ENCODE measurements at regions not wholly inside any gene's neighbourhood (a gene's known extent, or its start where the extent isn't known, plus 50 kb on each side); places are given as distances from the start of the nearest gene placed in this dataset.

DNA sequence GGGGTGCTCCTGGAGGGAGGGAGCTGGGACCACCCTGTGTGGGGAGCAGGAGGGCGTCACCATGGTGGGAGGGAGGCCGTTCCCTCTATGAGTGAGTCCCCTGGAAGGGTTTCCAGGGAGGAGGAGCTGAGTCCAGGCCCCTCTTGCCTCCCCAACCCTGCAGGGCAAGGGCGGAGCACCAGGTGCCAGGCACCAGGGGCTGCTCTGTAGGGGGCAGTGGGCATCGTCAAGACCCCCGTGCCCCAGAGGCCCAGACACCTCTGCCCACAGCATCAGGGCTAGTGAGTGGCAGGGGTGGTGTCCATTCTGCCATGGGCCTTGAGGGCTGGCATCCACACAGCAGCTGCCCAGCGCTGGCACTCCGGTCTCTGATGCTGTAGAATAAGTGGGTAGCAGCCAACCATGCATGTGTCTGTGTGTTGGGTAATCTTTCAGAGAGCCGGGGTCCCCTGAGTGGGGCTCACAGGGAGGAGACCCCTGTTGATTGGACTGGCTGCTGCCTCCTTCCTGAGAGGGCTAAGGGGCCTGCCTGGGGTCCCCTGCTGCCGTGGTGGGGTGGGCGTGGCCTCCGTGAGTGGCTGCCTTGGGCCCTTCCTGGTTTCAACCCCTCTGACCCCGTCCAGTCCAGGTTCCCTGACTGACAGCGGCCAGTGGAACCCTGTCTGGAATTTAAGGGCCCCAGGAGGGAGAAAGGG lies 72.7 kb upstream of the RNU6ATAC start:
- peaks cover 23 to 59% of the 10 kb centered on the region in 2 experiments for H3K27me3 ChIP-seq (ENCODE audit: control insufficient read depth in 2 of 2, insufficient read depth in 2 of 2, low read length in 2 of 2)
- no peaks in the 10 kb centered on the region for H3K9me3 ChIP-seq (replicated peaks; ENCODE audit: control insufficient read depth, insufficient read depth, low read depth, low read length)
- in situ Hi-C loops (cut with MboI): no loop called here
- no peak overlapping the region for H3K4me3 ChIP-seq
- POLR2A ChIA-PET: no interaction called here
- no TSS peak for BruUV-seq (replicated peaks)
- H4K20me1 ChIP-seq (replicated peaks; ENCODE audit: control insufficient read depth, insufficient read depth, low read length): peaks cover 9% of the 10 kb centered on the region; the same call in 1 of the 2 replicates
- peaks cover 0 to 12% of the 10 kb centered on the region in 2 experiments; a peak in 2 of 5 replicates for H3K4me1 ChIP-seq (replicated peaks in 1 of 2; ENCODE audit: control insufficient read depth in 2 of 2, insufficient read depth in 2 of 2, low read length in 2 of 2)
- no peak for TF ChIP-seq JUNB (CRISPR knock-in tag; conservative IDR thresholded peaks at IDR 0.05)
- TF ChIP-seq HNRNPL (IDR thresholded peaks at IDR 0.05; ENCODE audit: low read depth, low read length): 0 out of 2 replicates have a peak, but pooled peaks have one; percentile 31
- TF ChIP-seq, protein P1, sequence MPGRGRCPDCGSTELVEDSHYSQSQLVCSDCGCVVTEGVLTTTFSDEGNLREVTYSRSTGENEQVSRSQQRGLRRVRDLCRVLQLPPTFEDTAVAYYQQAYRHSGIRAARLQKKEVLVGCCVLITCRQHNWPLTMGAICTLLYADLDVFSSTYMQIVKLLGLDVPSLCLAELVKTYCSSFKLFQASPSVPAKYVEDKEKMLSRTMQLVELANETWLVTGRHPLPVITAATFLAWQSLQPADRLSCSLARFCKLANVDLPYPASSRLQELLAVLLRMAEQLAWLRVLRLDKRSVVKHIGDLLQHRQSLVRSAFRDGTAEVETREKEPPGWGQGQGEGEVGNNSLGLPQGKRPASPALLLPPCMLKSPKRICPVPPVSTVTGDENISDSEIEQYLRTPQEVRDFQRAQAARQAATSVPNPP (IDR thresholded peaks at IDR 0.05; ENCODE audit: borderline replicate concordance, insufficient read depth, insufficient read length): no peak
- TF ChIP-seq, protein P2, sequence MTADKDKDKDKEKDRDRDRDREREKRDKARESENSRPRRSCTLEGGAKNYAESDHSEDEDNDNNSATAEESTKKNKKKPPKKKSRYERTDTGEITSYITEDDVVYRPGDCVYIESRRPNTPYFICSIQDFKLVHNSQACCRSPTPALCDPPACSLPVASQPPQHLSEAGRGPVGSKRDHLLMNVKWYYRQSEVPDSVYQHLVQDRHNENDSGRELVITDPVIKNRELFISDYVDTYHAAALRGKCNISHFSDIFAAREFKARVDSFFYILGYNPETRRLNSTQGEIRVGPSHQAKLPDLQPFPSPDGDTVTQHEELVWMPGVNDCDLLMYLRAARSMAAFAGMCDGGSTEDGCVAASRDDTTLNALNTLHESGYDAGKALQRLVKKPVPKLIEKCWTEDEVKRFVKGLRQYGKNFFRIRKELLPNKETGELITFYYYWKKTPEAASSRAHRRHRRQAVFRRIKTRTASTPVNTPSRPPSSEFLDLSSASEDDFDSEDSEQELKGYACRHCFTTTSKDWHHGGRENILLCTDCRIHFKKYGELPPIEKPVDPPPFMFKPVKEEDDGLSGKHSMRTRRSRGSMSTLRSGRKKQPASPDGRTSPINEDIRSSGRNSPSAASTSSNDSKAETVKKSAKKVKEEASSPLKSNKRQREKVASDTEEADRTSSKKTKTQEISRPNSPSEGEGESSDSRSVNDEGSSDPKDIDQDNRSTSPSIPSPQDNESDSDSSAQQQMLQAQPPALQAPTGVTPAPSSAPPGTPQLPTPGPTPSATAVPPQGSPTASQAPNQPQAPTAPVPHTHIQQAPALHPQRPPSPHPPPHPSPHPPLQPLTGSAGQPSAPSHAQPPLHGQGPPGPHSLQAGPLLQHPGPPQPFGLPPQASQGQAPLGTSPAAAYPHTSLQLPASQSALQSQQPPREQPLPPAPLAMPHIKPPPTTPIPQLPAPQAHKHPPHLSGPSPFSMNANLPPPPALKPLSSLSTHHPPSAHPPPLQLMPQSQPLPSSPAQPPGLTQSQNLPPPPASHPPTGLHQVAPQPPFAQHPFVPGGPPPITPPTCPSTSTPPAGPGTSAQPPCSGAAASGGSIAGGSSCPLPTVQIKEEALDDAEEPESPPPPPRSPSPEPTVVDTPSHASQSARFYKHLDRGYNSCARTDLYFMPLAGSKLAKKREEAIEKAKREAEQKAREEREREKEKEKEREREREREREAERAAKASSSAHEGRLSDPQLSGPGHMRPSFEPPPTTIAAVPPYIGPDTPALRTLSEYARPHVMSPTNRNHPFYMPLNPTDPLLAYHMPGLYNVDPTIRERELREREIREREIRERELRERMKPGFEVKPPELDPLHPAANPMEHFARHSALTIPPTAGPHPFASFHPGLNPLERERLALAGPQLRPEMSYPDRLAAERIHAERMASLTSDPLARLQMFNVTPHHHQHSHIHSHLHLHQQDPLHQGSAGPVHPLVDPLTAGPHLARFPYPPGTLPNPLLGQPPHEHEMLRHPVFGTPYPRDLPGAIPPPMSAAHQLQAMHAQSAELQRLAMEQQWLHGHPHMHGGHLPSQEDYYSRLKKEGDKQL (CRISPR knock-in tag; IDR thresholded peaks at IDR 0.05; ENCODE audit: borderline replicate concordance): no peak
- TF ChIP-seq SIN3A (IDR thresholded peaks at IDR 0.05; ENCODE audit: borderline replicate concordance in 2 of 2, control insufficient read depth in 1 of 2, low read depth in 2 of 2, low read length in 2 of 2): no peak
- H3K36me3 ChIP-seq (ENCODE audit: control insufficient read depth, insufficient read depth, low read length): no peaks in the 10 kb centered on the region
- DNase-seq (ENCODE audit: extremely low read depth in 1 of 4, low spot score in 3 of 4) (no peak), ATAC-seq (no peak), FAIRE-seq (no peak)
- H3K79me2 ChIP-seq (ENCODE audit: control insufficient read depth, insufficient read depth, low read length): no peaks in the 10 kb centered on the region
- peaks cover 7% of the 10 kb centered on the region for H3K9me1 ChIP-seq (ENCODE audit: control insufficient read depth, insufficient read depth, low read length)
- H3K4me2 ChIP-seq (ENCODE audit: insufficient read depth, low read length): no peak overlapping the region
- no peak overlapping the region for H2AFZ ChIP-seq (ENCODE audit: low read depth, low read length)
- no peak overlapping the region for H3K27ac ChIP-seq (ENCODE audit: extremely low read depth, low read depth, low read length)
- no peak overlapping the region for H3K9ac ChIP-seq (ENCODE audit: insufficient read depth in 1 of 2, low read depth in 2 of 2, low read length in 2 of 2)
- intact Hi-C loops (cut with micrococcal nuclease): no loop called here
- 19% methylated on average over 11 of the region's 13 CpGs for WGBS (ENCODE audit: insufficient coverage, low coverage, missing lambda C conversion rate)
- CTCF ChIA-PET (ENCODE audit: low intra/inter-chr PET ratio): no interaction called here
